HUES64 (cell line): ENCODE measurements at regions not wholly inside any gene's neighbourhood (a gene's known extent, or its start where the extent isn't known, plus 50 kb on each side); places are given as distances from the start of the nearest gene placed in this dataset.
"Not testable (repeated sequence)": the region's sequence is repeated elsewhere in the genome, so short reads cannot be mapped to it uniquely, and the experiment has no call there.

Experiments used
- H3K27ac ChIP-seq: 2 replicates; pipeline ENCODE4 v1.7.0; 2013; ENCODE audit warnings: low read depth, low read length, inconsistent platforms
- H3K27me3 ChIP-seq: 2 replicates; pipeline ENCODE4 v1.6.1; 2013; ENCODE audit warnings: mild to moderate bottlenecking, low read length; ENCODE audit not compliant: insufficient read depth
- H3K36me3 ChIP-seq: 2 replicates; pipeline ENCODE4 v1.6.1; 2013; ENCODE audit warnings: mild to moderate bottlenecking, low read length; ENCODE audit not compliant: insufficient read depth
- H3K4me1 ChIP-seq: 2 replicates; pipeline ENCODE4 v1.6.1; 2013; ENCODE audit warnings: mild to moderate bottlenecking, low read length, moderate library complexity; ENCODE audit not compliant: insufficient read depth
- H3K4me3 ChIP-seq: 2 replicates; pipeline ENCODE4 v1.5.1; 2013; ENCODE audit warnings: mild to moderate bottlenecking, low read length, moderate library complexity
- H3K9ac ChIP-seq: 2 replicates; pipeline ENCODE4 v1.6.1; 2013; ENCODE audit warnings: mild to moderate bottlenecking, low read depth, low read length
- H3K9me3 ChIP-seq: 2 replicates; pipeline ENCODE4 v1.6.1; 2013; ENCODE audit warnings: low read depth, low read length; ENCODE audit not compliant: insufficient read depth
- WGBS: fragments of 150-250, 120-280 bp; methylation state at CpG from one replicate; pipeline ENCODE4 v1.1.7; 2013; ENCODE audit warnings: missing lambda C conversion rate; 5-methylcytosine and 5-hydroxymethylcytosine counted together

DNA sequence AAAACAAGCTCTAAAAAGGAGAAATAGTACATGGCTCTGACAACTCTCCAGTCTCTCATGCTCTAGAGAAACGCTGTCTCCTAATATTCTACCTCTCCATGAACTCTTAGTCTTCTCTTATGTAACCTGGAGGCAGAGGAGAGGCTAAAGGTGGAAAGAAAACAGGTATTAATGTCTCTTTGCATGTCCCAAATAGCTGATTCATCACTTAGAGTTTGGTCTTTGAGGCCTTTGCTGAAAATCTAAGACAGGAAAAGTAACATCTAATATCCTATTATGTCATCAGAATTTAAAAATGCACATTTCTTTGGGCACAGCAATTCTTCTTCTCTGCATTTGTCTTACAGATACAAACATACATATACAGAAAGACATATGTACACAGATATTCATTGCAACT is 127.2 kb downstream of the DHRS2 start:
- Histone ChIP-seq H3K9ac (no peak overlapping the region), H3K27me3 (no peaks in the 10 kb centered on the region), H3K36me3 (no peaks in the 10 kb centered on the region), H3K4me3 (no peak overlapping the region), H3K9me3 (peaks cover 12% of the 10 kb centered on the region; the same call in 1 of the 2 replicates), H3K27ac (no peak overlapping the region), H3K4me1 (no peaks in the 10 kb centered on the region)
- no CpG with 5 or more reads among the region's 1 CpG for WGBS

DNA sequence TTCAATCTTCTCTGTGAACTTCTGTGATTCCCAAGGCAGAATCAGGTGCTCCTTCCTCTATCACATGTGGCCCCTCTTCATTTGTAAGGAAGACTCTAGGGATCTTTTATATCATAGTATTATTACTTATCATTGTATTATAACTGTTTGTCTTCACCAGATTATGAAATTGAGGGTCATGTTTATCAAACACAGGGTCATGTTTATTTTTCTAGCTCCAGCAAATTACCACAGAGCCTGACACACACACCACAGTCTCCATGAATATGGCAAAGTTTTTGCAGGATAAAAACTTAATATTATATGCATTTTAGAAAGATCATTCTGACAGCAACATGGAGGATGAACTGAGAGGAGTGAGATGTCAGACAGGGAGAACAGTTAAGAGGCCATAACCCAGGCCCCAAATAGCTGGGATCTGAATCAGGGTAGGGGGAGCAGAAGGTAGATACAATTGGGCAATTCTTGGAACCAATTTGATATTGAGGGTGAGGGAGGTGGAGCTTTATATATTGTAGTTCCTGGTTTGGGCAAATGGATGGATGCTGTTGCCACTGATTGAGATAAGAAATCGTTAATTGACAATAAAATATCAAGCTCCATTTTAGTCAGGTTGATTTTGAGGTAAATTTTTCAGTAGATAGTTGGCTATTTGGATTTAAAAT is 130.7 kb downstream of the DHRS2 start:
- no peak overlapping the region for H3K27ac ChIP-seq
- peaks cover 12% of the 10 kb centered on the region; the same call in 1 of the 2 replicates for H3K9me3 ChIP-seq
- H3K4me3 ChIP-seq, result no peak overlapping the region
- no peaks in the 10 kb centered on the region for H3K27me3 ChIP-seq
- WGBS, result no CpG with 5 or more reads among the region's 1 CpG
- H3K4me1 ChIP-seq, result no peaks in the 10 kb centered on the region
- H3K9ac ChIP-seq, result no peak overlapping the region
- H3K36me3 ChIP-seq, result no peaks in the 10 kb centered on the region

GRCh38 chr14:23769221-23769728 is 133.1 kb downstream of the DHRS2 start:
- H3K4me3 ChIP-seq, H3K9me3 ChIP-seq, H3K9ac ChIP-seq, H3K4me1 ChIP-seq, H3K27ac ChIP-seq, H3K36me3 ChIP-seq, H3K27me3 ChIP-seq: not testable (repeated sequence)
- WGBS, result 67% methylated on average over 9 of the region's 9 CpGs

DNA sequence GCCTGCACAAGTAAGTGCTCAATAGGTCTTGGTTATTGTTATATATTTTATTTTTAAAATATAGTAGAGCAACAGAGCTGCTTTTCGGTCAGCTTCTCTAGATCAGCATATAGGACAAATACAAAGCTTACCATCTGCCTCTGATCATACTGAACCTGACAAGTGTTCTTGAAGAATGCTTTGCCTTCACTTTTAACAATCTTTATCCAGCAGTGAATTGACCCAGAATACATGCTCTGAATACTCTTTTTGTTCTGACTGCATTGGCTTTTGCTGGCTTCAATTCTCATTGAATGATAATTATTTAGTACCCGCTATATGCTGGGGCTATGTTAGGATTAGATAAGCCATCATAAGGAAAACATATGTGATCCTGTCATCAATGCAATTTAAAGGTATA is 137.8 kb downstream of the DHRS2 start:
- Histone ChIP-seq H3K9me3 (peaks cover 14% of the 10 kb centered on the region; the same call in 1 of the 2 replicates), H3K27me3 (no peaks in the 10 kb centered on the region), H3K9ac (no peak overlapping the region), H3K36me3 (no peaks in the 10 kb centered on the region), H3K27ac (no peak overlapping the region), H3K4me1 (no peaks in the 10 kb centered on the region), H3K4me3 (no peak overlapping the region)
- WGBS, result 98% methylated on average over 2 of the region's 2 CpGs

GRCh38 chr14:23776296-23776695 is 140.1 kb downstream of the DHRS2 start:
- no peaks in the 10 kb centered on the region for H3K4me1 ChIP-seq
- H3K9ac ChIP-seq, result no peak overlapping the region
- no peak overlapping the region for H3K4me3 ChIP-seq
- H3K27me3 ChIP-seq, result no peaks in the 10 kb centered on the region
- H3K9me3 ChIP-seq, result peaks cover 19% of the 10 kb centered on the region; the same call in 1 of the 2 replicates
- H3K36me3 ChIP-seq, result no peaks in the 10 kb centered on the region
- no peak overlapping the region for H3K27ac ChIP-seq
- WGBS, result 71% methylated on average over 4 of the region's 4 CpGs

- H3K9me3 ChIP-seq, result peaks cover 22% of the 10 kb centered on the region
- H3K27me3 ChIP-seq, result no peaks in the 10 kb centered on the region
- H3K4me1 ChIP-seq, result no peaks in the 10 kb centered on the region
- 85% methylated on average over 1 of the region's 1 CpG for WGBS
- no peaks in the 10 kb centered on the region for H3K36me3 ChIP-seq
- H3K27ac ChIP-seq, result no peak overlapping the region
- H3K4me3 ChIP-seq, result no peak overlapping the region
- no peak overlapping the region for H3K9ac ChIP-seq
Observed at GRCh38 chr14:23785208-23785607, 149.0 kb downstream of the DHRS2 start.

DNA sequence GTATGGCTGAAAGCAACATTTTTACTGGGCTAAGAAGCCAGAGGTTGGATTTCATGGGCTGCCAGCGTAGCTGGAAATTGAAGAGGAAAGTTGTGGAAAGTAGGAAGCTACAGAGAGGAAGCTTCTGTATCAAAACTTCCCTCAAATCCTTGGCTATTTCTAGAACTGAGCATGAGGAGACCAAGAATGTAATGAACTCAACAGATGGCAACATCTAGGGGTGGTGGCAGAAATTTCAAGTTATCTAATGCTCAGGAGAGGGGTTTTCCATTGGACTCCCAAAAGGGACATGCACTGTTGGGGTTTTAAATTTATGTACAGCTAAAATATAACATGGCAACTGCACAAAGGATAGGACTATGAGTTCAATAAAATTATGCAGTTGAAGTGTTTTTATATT is 151.3 kb downstream of the DHRS2 start:
- no peak overlapping the region for H3K4me3 ChIP-seq
- H3K4me1 ChIP-seq, result no peaks in the 10 kb centered on the region
- WGBS, result 63% methylated on average over 1 of the region's 1 CpG
- H3K27ac ChIP-seq, result no peak overlapping the region
- H3K9ac ChIP-seq, result no peak overlapping the region
- H3K9me3 ChIP-seq, result peaks cover 30% of the 10 kb centered on the region
- no peaks in the 10 kb centered on the region for H3K27me3 ChIP-seq
- H3K36me3 ChIP-seq, result no peaks in the 10 kb centered on the region

DNA sequence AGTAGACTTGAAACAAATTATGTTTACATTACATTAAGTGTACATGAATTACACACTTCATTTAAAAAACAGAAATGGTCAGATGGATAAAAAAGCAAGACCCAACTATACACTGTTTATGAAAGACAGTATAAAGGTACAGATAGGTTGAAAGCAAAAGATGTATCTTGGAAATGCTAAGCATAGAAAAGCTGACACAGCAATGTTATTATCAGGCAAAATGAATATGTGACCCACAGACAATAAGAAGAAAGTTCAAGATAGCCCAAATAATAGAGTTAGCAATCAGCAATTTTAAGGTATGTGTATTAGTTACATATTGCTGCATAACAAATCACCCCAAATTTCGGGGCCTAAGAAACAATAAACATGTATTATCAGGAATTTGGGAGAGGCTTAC is 153.5 kb downstream of the DHRS2 start:
- no peak overlapping the region for H3K9ac ChIP-seq
- H3K9me3 ChIP-seq, result peaks cover 32% of the 10 kb centered on the region
- WGBS, result no CpG with 5 or more reads among the region's 1 CpG
- no peaks in the 10 kb centered on the region for H3K36me3 ChIP-seq
- no peak overlapping the region for H3K27ac ChIP-seq
- H3K27me3 ChIP-seq, result no peaks in the 10 kb centered on the region
- H3K4me1 ChIP-seq, result no peaks in the 10 kb centered on the region
- H3K4me3 ChIP-seq, result no peak overlapping the region

GRCh38 chr14:23793532-23793931 is 157.4 kb downstream of the DHRS2 start:
- Histone ChIP-seq H3K9me3 (peaks cover 35% of the 10 kb centered on the region), H3K4me3 (no peak overlapping the region), H3K27ac (no peak overlapping the region), H3K27me3 (no peaks in the 10 kb centered on the region), H3K36me3 (no peaks in the 10 kb centered on the region), H3K4me1 (no peaks in the 10 kb centered on the region), H3K9ac (no peak overlapping the region)
- 92% methylated on average over 3 of the region's 3 CpGs for WGBS

GRCh38 chr14:23800811-23801210 is 152.8 kb upstream of the DHRS4 start:
- no peak overlapping the region for H3K9ac ChIP-seq
- H3K27ac ChIP-seq, result no peak overlapping the region
- H3K27me3 ChIP-seq, result no peaks in the 10 kb centered on the region
- 49% methylated on average over 3 of the region's 3 CpGs for WGBS
- no peaks in the 10 kb centered on the region for H3K4me1 ChIP-seq
- H3K36me3 ChIP-seq, result no peaks in the 10 kb centered on the region
- H3K4me3 ChIP-seq, result no peak overlapping the region
- H3K9me3 ChIP-seq, result peaks cover 31% of the 10 kb centered on the region; the same call in 1 of the 2 replicates

- no peaks in the 10 kb centered on the region for H3K27me3 ChIP-seq
- no peaks in the 10 kb centered on the region for H3K4me1 ChIP-seq
- peaks cover 34% of the 10 kb centered on the region; the same call in 1 of the 2 replicates for H3K9me3 ChIP-seq
- no peak overlapping the region for H3K4me3 ChIP-seq
- H3K27ac ChIP-seq, result no peak overlapping the region
- H3K36me3 ChIP-seq, result no peaks in the 10 kb centered on the region
- H3K9ac ChIP-seq, result no peak overlapping the region
- 60% methylated on average over 2 of the region's 2 CpGs for WGBS
Observed at GRCh38 chr14:23801766-23802165, 151.8 kb upstream of the DHRS4 start.

GRCh38 chr14:23804817-23805216 is 148.8 kb upstream of the DHRS4 start:
- Histone ChIP-seq H3K9me3 (peaks cover 33% of the 10 kb centered on the region; the same call in 1 of the 2 replicates), H3K4me1 (no peaks in the 10 kb centered on the region), H3K4me3 (no peak overlapping the region), H3K27ac (no peak overlapping the region), H3K9ac (no peak overlapping the region), H3K36me3 (no peaks in the 10 kb centered on the region), H3K27me3 (no peaks in the 10 kb centered on the region)
- 72% methylated on average over 3 of the region's 3 CpGs for WGBS
